C4-2B (cell line): ENCODE measurements at regions not wholly inside any gene's neighbourhood (a gene's known extent, or its start where the extent isn't known, plus 50 kb on each side); places are given as distances from the start of the nearest gene placed in this dataset.

Source experiments
- CTCF ChIP-seq: fragments of 450-650 bp; conservative IDR thresholded peaks from 2 replicates; pipeline ENCODE4 v1.5.1; 2017; ENCODE audit warnings: mild to moderate bottlenecking
- ZFX ChIP-seq: fragments of 450-650 bp; IDR thresholded peaks from 2 replicates; pipeline ENCODE4 v1.6.1; 2017

- TF ChIP-seq CTCF (no peak), ZFX (no peak)
These were observed 1048.7 kb upstream of the PRKX start for GRCh38 chrX:4762196-4762595.
